ENCODE measurements at regions not wholly inside any gene's neighbourhood (a gene's known extent, or its start where the extent isn't known, plus 50 kb on each side); places are given as distances from the start of the nearest gene placed in this dataset.
A peak's percentile ranks its signal among the peaks of the same experiment; 100 is the strongest.

DNA sequence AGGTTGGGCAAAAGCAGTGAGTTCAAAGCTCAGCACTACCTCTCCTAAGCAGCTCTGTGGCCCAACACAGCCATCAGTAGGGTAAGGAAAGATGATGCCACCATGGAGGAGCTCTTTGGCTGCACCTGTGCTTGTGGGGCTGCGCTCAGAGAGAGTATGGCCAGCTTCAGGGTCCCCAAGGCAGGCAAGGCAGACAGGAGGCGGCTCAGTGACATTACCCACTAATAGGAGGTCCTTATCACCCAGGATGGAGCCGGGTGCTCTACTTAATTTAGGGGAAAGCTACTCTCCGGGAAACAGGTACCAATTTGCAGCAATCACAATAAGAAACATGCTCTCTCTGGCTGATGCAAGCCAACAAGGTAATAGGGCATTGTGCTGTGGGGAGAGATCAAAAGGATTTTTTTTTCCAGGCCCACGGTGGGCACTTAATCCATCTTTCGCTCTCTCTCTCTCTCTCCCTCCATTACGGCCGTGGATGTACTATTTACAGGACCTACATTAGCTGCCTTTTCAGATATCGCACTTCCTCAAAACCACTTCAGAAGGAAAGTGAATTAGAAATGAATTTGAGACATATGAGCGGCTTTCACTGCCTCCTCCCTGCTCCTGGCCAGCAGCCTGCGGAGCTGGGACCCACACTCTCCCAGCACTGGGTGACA, 446.3 kb downstream of the SOX6 start:
- Histone ChIP-seq H2AFZ (peak overlapping the region; percentile 56; the same call in 1 of the 2 replicates), H3K36me3 (ENCODE audit: insufficient read depth) (no peaks in the 10 kb centered on the region), H3F3A (replicated peaks; ENCODE audit: low read depth) (no peaks in the 10 kb centered on the region), H4K20me1 (replicated peaks; ENCODE audit: insufficient read depth) (0 out of 2 replicates have a peak, but pooled peaks cover 2% of the 10 kb centered on the region), H3K4me3 (no peak overlapping the region), H3K79me2 (replicated peaks; ENCODE audit: insufficient read depth) (no peaks in the 10 kb centered on the region), H3K4me2 (no peak overlapping the region), H3K27me3 (ENCODE audit: insufficient read depth) (no peaks in the 10 kb centered on the region), H3K27ac (ENCODE audit: low read depth) (no peak overlapping the region), H3K9me2 (ENCODE audit: insufficient read depth) (no peaks in the 10 kb centered on the region), H3K4me1 (ENCODE audit: insufficient read depth) (no peaks in the 10 kb centered on the region)
- Mint-ChIP-seq H3K4me3 (no peak overlapping the region), H3K36me3 (ENCODE audit: low read depth) (no peaks in the 10 kb centered on the region), H3K9me3 (no peaks in the 10 kb centered on the region), H3K27me3 (ENCODE audit: insufficient read depth, low read depth, poor library complexity) (peaks cover 3% of the 10 kb centered on the region), H3K4me1 (no peaks in the 10 kb centered on the region), H3K27ac (no peak overlapping the region)
- no peak for DNase-seq (ENCODE audit: low spot score)
- TF ChIP-seq CREB1 (CRISPR knock-in tag; IDR thresholded peaks at IDR 0.05; ENCODE audit: low read depth) (no peak), STAT1 (IDR thresholded peaks at IDR 0.05; ENCODE audit: unreplicated experiment) (no peak), JUNB (IDR thresholded peaks at IDR 0.05; ENCODE audit: unreplicated experiment) (no peak), EZH2 (IDR thresholded peaks at IDR 0.05; ENCODE audit: low read depth, unreplicated experiment) (no peak), ZNF114 (CRISPR knock-in tag; IDR thresholded peaks at IDR 0.05) (no peak), ETS1 (IDR thresholded peaks at IDR 0.05) (no peak), ZNF331 (CRISPR knock-in tag; IDR thresholded peaks at IDR 0.05; ENCODE audit: low read depth) (no peak), NANOG (IDR thresholded peaks at IDR 0.05; ENCODE audit: borderline replicate concordance) (no peak), POLR2AphosphoS5 (IDR thresholded peaks at IDR 0.05; ENCODE audit: low read depth) (no peak), EZH2phosphoT487 (IDR thresholded peaks at IDR 0.05; ENCODE audit: unreplicated experiment) (no peak)
- TF ChIP-seq, protein P1, sequence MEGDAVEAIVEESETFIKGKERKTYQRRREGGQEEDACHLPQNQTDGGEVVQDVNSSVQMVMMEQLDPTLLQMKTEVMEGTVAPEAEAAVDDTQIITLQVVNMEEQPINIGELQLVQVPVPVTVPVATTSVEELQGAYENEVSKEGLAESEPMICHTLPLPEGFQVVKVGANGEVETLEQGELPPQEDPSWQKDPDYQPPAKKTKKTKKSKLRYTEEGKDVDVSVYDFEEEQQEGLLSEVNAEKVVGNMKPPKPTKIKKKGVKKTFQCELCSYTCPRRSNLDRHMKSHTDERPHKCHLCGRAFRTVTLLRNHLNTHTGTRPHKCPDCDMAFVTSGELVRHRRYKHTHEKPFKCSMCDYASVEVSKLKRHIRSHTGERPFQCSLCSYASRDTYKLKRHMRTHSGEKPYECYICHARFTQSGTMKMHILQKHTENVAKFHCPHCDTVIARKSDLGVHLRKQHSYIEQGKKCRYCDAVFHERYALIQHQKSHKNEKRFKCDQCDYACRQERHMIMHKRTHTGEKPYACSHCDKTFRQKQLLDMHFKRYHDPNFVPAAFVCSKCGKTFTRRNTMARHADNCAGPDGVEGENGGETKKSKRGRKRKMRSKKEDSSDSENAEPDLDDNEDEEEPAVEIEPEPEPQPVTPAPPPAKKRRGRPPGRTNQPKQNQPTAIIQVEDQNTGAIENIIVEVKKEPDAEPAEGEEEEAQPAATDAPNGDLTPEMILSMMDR (conservative IDR thresholded peaks at IDR 0.05; ENCODE audit: low read depth in 2 of 2), result no peak
- TF ChIP-seq, protein P2, sequence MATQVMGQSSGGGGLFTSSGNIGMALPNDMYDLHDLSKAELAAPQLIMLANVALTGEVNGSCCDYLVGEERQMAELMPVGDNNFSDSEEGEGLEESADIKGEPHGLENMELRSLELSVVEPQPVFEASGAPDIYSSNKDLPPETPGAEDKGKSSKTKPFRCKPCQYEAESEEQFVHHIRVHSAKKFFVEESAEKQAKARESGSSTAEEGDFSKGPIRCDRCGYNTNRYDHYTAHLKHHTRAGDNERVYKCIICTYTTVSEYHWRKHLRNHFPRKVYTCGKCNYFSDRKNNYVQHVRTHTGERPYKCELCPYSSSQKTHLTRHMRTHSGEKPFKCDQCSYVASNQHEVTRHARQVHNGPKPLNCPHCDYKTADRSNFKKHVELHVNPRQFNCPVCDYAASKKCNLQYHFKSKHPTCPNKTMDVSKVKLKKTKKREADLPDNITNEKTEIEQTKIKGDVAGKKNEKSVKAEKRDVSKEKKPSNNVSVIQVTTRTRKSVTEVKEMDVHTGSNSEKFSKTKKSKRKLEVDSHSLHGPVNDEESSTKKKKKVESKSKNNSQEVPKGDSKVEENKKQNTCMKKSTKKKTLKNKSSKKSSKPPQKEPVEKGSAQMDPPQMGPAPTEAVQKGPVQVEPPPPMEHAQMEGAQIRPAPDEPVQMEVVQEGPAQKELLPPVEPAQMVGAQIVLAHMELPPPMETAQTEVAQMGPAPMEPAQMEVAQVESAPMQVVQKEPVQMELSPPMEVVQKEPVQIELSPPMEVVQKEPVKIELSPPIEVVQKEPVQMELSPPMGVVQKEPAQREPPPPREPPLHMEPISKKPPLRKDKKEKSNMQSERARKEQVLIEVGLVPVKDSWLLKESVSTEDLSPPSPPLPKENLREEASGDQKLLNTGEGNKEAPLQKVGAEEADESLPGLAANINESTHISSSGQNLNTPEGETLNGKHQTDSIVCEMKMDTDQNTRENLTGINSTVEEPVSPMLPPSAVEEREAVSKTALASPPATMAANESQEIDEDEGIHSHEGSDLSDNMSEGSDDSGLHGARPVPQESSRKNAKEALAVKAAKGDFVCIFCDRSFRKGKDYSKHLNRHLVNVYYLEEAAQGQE (IDR thresholded peaks at IDR 0.05; ENCODE audit: unreplicated experiment), result no peak
- TF ChIP-seq, protein P3, sequence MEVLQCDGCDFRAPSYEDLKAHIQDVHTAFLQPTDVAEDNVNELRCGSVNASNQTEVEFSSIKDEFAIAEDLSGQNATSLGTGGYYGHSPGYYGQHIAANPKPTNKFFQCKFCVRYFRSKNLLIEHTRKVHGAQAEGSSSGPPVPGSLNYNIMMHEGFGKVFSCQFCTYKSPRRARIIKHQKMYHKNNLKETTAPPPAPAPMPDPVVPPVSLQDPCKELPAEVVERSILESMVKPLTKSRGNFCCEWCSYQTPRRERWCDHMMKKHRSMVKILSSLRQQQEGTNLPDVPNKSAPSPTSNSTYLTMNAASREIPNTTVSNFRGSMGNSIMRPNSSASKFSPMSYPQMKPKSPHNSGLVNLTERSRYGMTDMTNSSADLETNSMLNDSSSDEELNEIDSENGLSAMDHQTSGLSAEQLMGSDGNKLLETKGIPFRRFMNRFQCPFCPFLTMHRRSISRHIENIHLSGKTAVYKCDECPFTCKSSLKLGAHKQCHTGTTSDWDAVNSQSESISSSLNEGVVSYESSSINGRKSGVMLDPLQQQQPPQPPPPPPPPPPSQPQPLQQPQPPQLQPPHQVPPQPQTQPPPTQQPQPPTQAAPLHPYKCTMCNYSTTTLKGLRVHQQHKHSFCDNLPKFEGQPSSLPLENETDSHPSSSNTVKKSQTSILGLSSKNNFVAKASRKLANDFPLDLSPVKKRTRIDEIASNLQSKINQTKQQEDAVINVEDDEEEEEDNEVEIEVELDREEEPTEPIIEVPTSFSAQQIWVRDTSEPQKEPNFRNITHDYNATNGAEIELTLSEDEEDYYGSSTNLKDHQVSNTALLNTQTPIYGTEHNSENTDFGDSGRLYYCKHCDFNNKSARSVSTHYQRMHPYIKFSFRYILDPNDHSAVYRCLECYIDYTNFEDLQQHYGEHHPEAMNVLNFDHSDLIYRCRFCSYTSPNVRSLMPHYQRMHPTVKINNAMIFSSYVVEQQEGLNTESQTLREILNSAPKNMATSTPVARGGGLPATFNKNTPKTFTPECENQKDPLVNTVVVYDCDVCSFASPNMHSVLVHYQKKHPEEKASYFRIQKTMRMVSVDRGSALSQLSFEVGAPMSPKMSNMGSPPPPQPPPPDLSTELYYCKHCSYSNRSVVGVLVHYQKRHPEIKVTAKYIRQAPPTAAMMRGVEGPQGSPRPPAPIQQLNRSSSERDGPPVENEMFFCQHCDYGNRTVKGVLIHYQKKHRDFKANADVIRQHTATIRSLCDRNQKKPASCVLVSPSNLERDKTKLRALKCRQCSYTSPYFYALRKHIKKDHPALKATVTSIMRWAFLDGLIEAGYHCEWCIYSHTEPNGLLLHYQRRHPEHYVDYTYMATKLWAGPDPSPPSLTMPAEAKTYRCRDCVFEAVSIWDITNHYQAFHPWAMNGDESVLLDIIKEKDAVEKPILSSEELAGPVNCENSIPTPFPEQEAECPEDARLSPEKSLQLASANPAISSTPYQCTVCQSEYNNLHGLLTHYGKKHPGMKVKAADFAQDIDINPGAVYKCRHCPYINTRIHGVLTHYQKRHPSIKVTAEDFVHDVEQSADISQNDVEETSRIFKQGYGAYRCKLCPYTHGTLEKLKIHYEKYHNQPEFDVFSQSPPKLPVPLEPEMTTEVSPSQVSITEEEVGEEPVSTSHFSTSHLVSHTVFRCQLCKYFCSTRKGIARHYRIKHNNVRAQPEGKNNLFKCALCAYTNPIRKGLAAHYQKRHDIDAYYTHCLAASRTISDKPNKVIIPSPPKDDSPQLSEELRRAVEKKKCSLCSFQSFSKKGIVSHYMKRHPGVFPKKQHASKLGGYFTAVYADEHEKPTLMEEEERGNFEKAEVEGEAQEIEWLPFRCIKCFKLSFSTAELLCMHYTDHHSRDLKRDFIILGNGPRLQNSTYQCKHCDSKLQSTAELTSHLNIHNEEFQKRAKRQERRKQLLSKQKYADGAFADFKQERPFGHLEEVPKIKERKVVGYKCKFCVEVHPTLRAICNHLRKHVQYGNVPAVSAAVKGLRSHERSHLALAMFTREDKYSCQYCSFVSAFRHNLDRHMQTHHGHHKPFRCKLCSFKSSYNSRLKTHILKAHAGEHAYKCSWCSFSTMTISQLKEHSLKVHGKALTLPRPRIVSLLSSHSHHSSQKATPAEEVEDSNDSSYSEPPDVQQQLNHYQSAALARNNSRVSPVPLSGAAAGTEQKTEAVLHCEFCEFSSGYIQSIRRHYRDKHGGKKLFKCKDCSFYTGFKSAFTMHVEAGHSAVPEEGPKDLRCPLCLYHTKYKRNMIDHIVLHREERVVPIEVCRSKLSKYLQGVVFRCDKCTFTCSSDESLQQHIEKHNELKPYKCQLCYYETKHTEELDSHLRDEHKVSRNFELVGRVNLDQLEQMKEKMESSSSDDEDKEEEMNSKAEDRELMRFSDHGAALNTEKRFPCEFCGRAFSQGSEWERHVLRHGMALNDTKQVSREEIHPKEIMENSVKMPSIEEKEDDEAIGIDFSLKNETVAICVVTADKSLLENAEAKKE (CRISPR knock-in tag; IDR thresholded peaks at IDR 0.05), result no peak
- ATAC-seq, result no peak
